Naive thymus-derived CD4-positive, alpha-beta T cell (primary cell): ENCODE measurements at regions not wholly inside any gene's neighbourhood (a gene's known extent, or its start where the extent isn't known, plus 50 kb on each side); places are given as distances from the start of the nearest gene placed in this dataset.
"Not testable (repeated sequence)": the region's sequence is repeated elsewhere in the genome, so short reads cannot be mapped to it uniquely, and the experiment has no call there.

ENCODE experiments used
- ATAC-seq: fragments of 150-1000 bp; cut with Tn5 transposase; 2 replicates; pipeline ENCODE4 v1.10.0; 2021; ENCODE audit warnings: mild to moderate bottlenecking, moderate library complexity
- CTCF ChIA-PET: fragments of 350-600 bp; sonication (Branson Sonifier 250); formaldehyde crosslinking; loops from one replicate; lab custom pipeline; 2021; ENCODE audit warnings: antibody characterized with exemption; lab: Charles Lee
- POLR2A ChIA-PET: fragments of 350-600 bp; sonication (Branson Sonifier 250); formaldehyde crosslinking; loops from one replicate; lab custom pipeline; 2021; ENCODE audit warnings: antibody characterized with exemption, inconsistent platforms; lab: Charles Lee
- DNase-seq, 9 donors: peaks; one replicate each; pipeline versions ENCODE4 v3.0.0 to v3.0.0-alpha.2; 2020 to 2022; ENCODE audit warnings: mixed read lengths in 1 of 9
- H3K27ac ChIP-seq: one replicate; pipeline ENCODE4 v1.7.0; 2013; ENCODE audit warnings: mild to moderate bottlenecking, low read depth, low read length, moderate library complexity
- H3K27me3 ChIP-seq, 2 donors: one replicate each; pipeline ENCODE4 v1.7.0; 2013; ENCODE audit warnings: low read length in 2 of 2, mild to moderate bottlenecking in 2 of 2, moderate library complexity in 2 of 2; ENCODE audit not compliant: control insufficient read depth in 2 of 2, insufficient read depth in 2 of 2
- H3K36me3 ChIP-seq, 3 experiments: 1 replicate in 2 of 3; 2 replicates in 1 of 3; pipeline ENCODE4 v1.7.0; 2013; ENCODE audit warnings: low read length in 3 of 3, mild to moderate bottlenecking in 3 of 3, moderate library complexity in 1 of 3; ENCODE audit not compliant: insufficient read depth in 3 of 3, control insufficient read depth in 2 of 3
- H3K4me1 ChIP-seq, 2 donors: one replicate each; pipeline ENCODE4 v1.7.0; 2013; ENCODE audit warnings: low read length in 2 of 2, mild to moderate bottlenecking in 2 of 2, moderate library complexity in 1 of 2; ENCODE audit not compliant: control insufficient read depth in 2 of 2, insufficient read depth in 2 of 2
- H3K4me3 ChIP-seq: 2 replicates; pipeline ENCODE4 v1.7.0; 2013; ENCODE audit warnings: mild to moderate bottlenecking, low read length
- H3K9me3 ChIP-seq, 3 experiments: 1 replicate in 2 of 3; 2 replicates in 1 of 3; pipeline ENCODE4 v1.7.0; 2013; ENCODE audit warnings: low read length in 3 of 3; ENCODE audit not compliant: control insufficient read depth in 2 of 3
- H3K27ac Mint-ChIP-seq, 9 donors: one replicate each; pipeline ENCODE4 v1.8.0; 2020 to 2022; ENCODE audit warnings: mixed read lengths in 9 of 9, mild to moderate bottlenecking in 8 of 9, moderate library complexity in 5 of 9, inconsistent platforms in 2 of 9
- H3K27me3 Mint-ChIP-seq, 5 donors: one replicate each; pipeline ENCODE4 v1.8.0; 2021 to 2022; ENCODE audit warnings: mixed read lengths in 5 of 5, mild to moderate bottlenecking in 1 of 5
- H3K36me3 Mint-ChIP-seq, 5 donors: one replicate each; pipeline ENCODE4 v1.8.0; 2020 to 2022; ENCODE audit warnings: mixed read lengths in 5 of 5, mild to moderate bottlenecking in 3 of 5, inconsistent platforms in 1 of 5
- H3K4me1 Mint-ChIP-seq, 7 donors: one replicate each; pipeline ENCODE4 v1.8.0; 2020 to 2022; ENCODE audit warnings: mixed read lengths in 7 of 7, mild to moderate bottlenecking in 3 of 7, inconsistent platforms in 1 of 7
- H3K4me3 Mint-ChIP-seq, 10 donors: one replicate each; pipeline ENCODE4 v1.8.0; 2020 to 2022; ENCODE audit warnings: mild to moderate bottlenecking in 10 of 10, mixed read lengths in 10 of 10, moderate library complexity in 6 of 10, inconsistent platforms in 2 of 10
- H3K9me3 Mint-ChIP-seq, 11 donors: one replicate each; pipeline ENCODE4 v1.8.0; 2020 to 2022; ENCODE audit warnings: mixed read lengths in 11 of 11, mild to moderate bottlenecking in 4 of 11, inconsistent platforms in 1 of 11, moderate library complexity in 1 of 11
- intact Hi-C, 2 donors: fragments of 100-400 bp; cut with micrococcal nuclease; formaldehyde crosslinking; loops; one replicate each; pipeline ENCODE4 v1.15.1; 2023

- H3K27me3 Mint-ChIP-seq, H3K36me3 Mint-ChIP-seq, DNase-seq, H3K9me3 Mint-ChIP-seq, ATAC-seq, H3K36me3 ChIP-seq, H3K9me3 ChIP-seq, H3K27me3 ChIP-seq, intact Hi-C loops, H3K27ac ChIP-seq, H3K4me3 ChIP-seq: not testable (repeated sequence)
- Mint-ChIP-seq H3K27ac (peak overlapping the region in 5 of 9 donors; percentile 1 to 82 (median 70)), H3K4me3 (peak overlapping the region in 6 of 10 donors; percentile 21 to 66 (median 62)), H3K4me1 (peaks cover 29 to 52% (median 46%) of the 10 kb centered on the region in 7 donors)
- peaks cover 12 to 24% of the 10 kb centered on the region in 2 donors for H3K4me1 ChIP-seq
- POLR2A ChIA-PET: interaction anchor here (0.8 to 23.3 kb wide), 12 partner anchors 12 to 1122 kb away, joined by 3 to 795 read pairs (median 81); a partner anchor contains a TSS
- CTCF ChIA-PET: interaction anchor here (0.7 to 4.9 kb wide), 3 partner anchors 10 to 731 kb away, joined by 3 to 45 read pairs (median 4); a partner anchor contains a TSS
Observed at GRCh38 chr6:27143020-27143388, 104.5 kb upstream of the PRSS16 start.

GRCh38 chr6:27143474-27144026 lies 104.0 kb upstream of the PRSS16 start:
- H3K4me3 ChIP-seq: no peak overlapping the region
- peaks cover 0 to 8% (median 3%) of the 10 kb centered on the region in 5 donors for H3K36me3 Mint-ChIP-seq

GRCh38 chr6:27144740-27145079 lies 102.8 kb upstream of the PRSS16 start:
- POLR2A ChIA-PET: interaction anchor here (0.8 to 23.3 kb wide), 34 partner anchors 8 to 1721 kb away, joined by 3 to 795 read pairs (median 18); partner anchors contain the start of gene ZNF184

More at GRCh38 chr6:27143474-27144026, 104.0 kb upstream of the PRSS16 start:
- H3K9me3 Mint-ChIP-seq: no peaks in the 10 kb centered on the region
- CTCF ChIA-PET: interaction anchor here (0.6 to 4.9 kb wide), 4 partner anchors 11 to 751 kb away, joined by 4 to 45 read pairs (median 4); a partner anchor contains a TSS
- Histone ChIP-seq H3K27ac (peak overlapping the region; percentile 10), H3K36me3 (peaks cover 0 to 3% (median 0%) of the 10 kb centered on the region in 3 experiments), H3K9me3 (no peaks in the 10 kb centered on the region), H3K27me3 (no peaks in the 10 kb centered on the region), H3K4me1 (peaks cover 9 to 18% of the 10 kb centered on the region in 2 donors)
- ATAC-seq: no peak
- peaks cover 24 to 50% (median 43%) of the 10 kb centered on the region in 7 donors for H3K4me1 Mint-ChIP-seq
- peak overlapping the region in 8 of 10 donors; percentile 21 to 75 (median 64) for H3K4me3 Mint-ChIP-seq
- peak overlapping the region in 6 of 9 donors; percentile 57 to 83 (median 71) for H3K27ac Mint-ChIP-seq
- intact Hi-C loops: no loop called here
- H3K27me3 Mint-ChIP-seq: no peaks in the 10 kb centered on the region
- POLR2A ChIA-PET: interaction anchor here (0.8 to 23.3 kb wide), 19 partner anchors 9 to 1123 kb away, joined by 3 to 795 read pairs (median 45); partner anchors contain the start of gene ZNF184
- no peak for DNase-seq

GRCh38 chr6:27145731-27146455 lies 101.6 kb upstream of the PRSS16 start:
- peak; percentile 67 for ATAC-seq
- Mint-ChIP-seq H3K27me3 (no peaks in the 10 kb centered on the region), H3K4me1 (peaks cover 10 to 35% (median 24%) of the 10 kb centered on the region in 7 donors), H3K27ac (no peak overlapping the region), H3K4me3 (no peak overlapping the region), H3K36me3 (peaks cover 0 to 8% (median 3%) of the 10 kb centered on the region in 5 donors), H3K9me3 (peaks cover 0 to under 1% (median 0%) of the 10 kb centered on the region in 11 donors)
- no peaks in the 10 kb centered on the region for H3K9me3 ChIP-seq
- DNase-seq: peak; percentile 26 to 88 (median 81)
- ChIA-PET CTCF (interaction anchor here (1.1 to 4.9 kb wide), 6 partner anchors 10 to 692 kb away, joined by 3 to 45 read pairs (median 4); a partner anchor contains a TSS), POLR2A (interaction anchor here (0.6 to 23.3 kb wide), 58 partner anchors 9 to 1739 kb away, joined by 3 to 795 read pairs (median 5); partner anchors contain the start of gene ZNF184)
- H3K4me3 ChIP-seq: peak overlapping the region; percentile 90
- peak overlapping the region; percentile 89 for H3K27ac ChIP-seq
- no peaks in the 10 kb centered on the region for H3K27me3 ChIP-seq
- peaks cover 0 to 3% (median 0%) of the 10 kb centered on the region in 3 experiments for H3K36me3 ChIP-seq
- H3K4me1 ChIP-seq: peaks cover 6 to 7% of the 10 kb centered on the region in 2 donors
- intact Hi-C loops: loop anchor here (1.0 to 5.0 kb wide), 18 partner anchors 14 to 1751 kb away; a partner anchor contains a TSS

More at GRCh38 chr6:27144740-27145079, 102.8 kb upstream of the PRSS16 start:
- no peak for DNase-seq
- Histone ChIP-seq H3K36me3 (peaks cover 0 to 3% (median 0%) of the 10 kb centered on the region in 3 experiments), H3K4me1 (peaks cover 6 to 9% of the 10 kb centered on the region in 2 donors), H3K9me3 (no peaks in the 10 kb centered on the region), H3K27me3 (no peaks in the 10 kb centered on the region), H3K4me3 (peak overlapping the region; percentile 90), H3K27ac (peak overlapping the region; percentile 89)
- intact Hi-C loops: loop anchor here (5.0 kb wide), 4 partner anchors 333 to 1753 kb away; a partner anchor contains a TSS
- ATAC-seq: no peak
- Mint-ChIP-seq H3K27me3 (no peaks in the 10 kb centered on the region), H3K27ac (peak overlapping the region in 4 of 9 donors; percentile 19 to 76 (median 72)), H3K36me3 (peaks cover 0 to 8% (median 3%) of the 10 kb centered on the region in 5 donors), H3K4me1 (peaks cover 18 to 41% (median 36%) of the 10 kb centered on the region in 7 donors), H3K9me3 (no peaks in the 10 kb centered on the region), H3K4me3 (peak overlapping the region in 2 of 10 donors; percentile 71 to 73)
- CTCF ChIA-PET: interaction anchor here (0.6 to 4.9 kb wide), 5 partner anchors 12 to 1038 kb away, joined by 3 to 45 read pairs (median 4); a partner anchor contains a TSS

GRCh38 chr6:27146456-27146705 lies 101.1 kb upstream of the PRSS16 start:
- DNase-seq, H3K4me3 Mint-ChIP-seq, H3K9me3 ChIP-seq, H3K36me3 Mint-ChIP-seq, H3K27me3 Mint-ChIP-seq, H3K27ac Mint-ChIP-seq, H3K36me3 ChIP-seq, H3K9me3 Mint-ChIP-seq, H3K27me3 ChIP-seq, H3K4me1 ChIP-seq: not testable (repeated sequence)
- CTCF ChIA-PET: interaction anchor here (1.3 to 4.9 kb wide), 4 partner anchors 8 to 692 kb away, joined by 3 to 45 read pairs (median 12); a partner anchor contains a TSS
- Histone ChIP-seq H3K27ac (peak overlapping the region; percentile 89), H3K4me3 (peak overlapping the region; percentile 90)
- H3K4me1 Mint-ChIP-seq: peaks cover 5 to 30% (median 19%) of the 10 kb centered on the region in 7 donors
- POLR2A ChIA-PET: interaction anchor here (0.6 to 23.3 kb wide), 49 partner anchors 9 to 1738 kb away, joined by 3 to 795 read pairs (median 14); partner anchors contain the start of gene ZNF184
- ATAC-seq: peak; percentile 50
- intact Hi-C loops: loop anchor here (1.0 to 5.0 kb wide), 18 partner anchors 14 to 1751 kb away; a partner anchor contains a TSS
